Thoracic aorta (tissue), 2 donors: ENCODE measurements at regions not wholly inside any gene's neighbourhood (a gene's known extent, or its start where the extent isn't known, plus 50 kb on each side); places are given as distances from the start of the nearest gene placed in this dataset.

Source experiments
- ATAC-seq: fragments of 150-250 bp; one replicate; pipeline ENCODE4 v1.8.0; 2017; ENCODE audit warnings: low read depth; ENCODE audit not compliant: insufficient number of reproducible peaks, low FRiP score
- DNase-seq: peaks from one replicate; pipeline ENCODE4 v3.0.0-alpha.2; 2020; ENCODE audit warnings: low spot score
- H3K27ac ChIP-seq, 2 donors: fragments of 200-600 bp; sonication (generic); 1 replicate in 1 of 2; 2 replicates in 1 of 2; pipeline ENCODE4 v1.5.1; 2016; ENCODE audit warnings: mild to moderate bottlenecking in 2 of 2, moderate library complexity in 2 of 2
- H3K27me3 ChIP-seq: fragments of 200-600 bp; sonication (generic); replicated peaks from 2 replicates; pipeline ENCODE4 v1.6.0; 2016; ENCODE audit warnings: mild to moderate bottlenecking; ENCODE audit not compliant: insufficient read depth
- H3K36me3 ChIP-seq: fragments of 200-600 bp; sonication (generic); one replicate; pipeline ENCODE4 v1.5.1; 2016
- H3K4me1 ChIP-seq, 2 donors: fragments of 200-600 bp; sonication (generic); 1 replicate in 1 of 2; 2 replicates in 1 of 2; pipeline versions ENCODE4 v1.5.1 to v1.6.0; 2016; ENCODE audit warnings: low read depth in 2 of 2, mild to moderate bottlenecking in 1 of 2; ENCODE audit not compliant: control insufficient read depth in 1 of 2
- H3K4me3 ChIP-seq: fragments of 200-600 bp; sonication (generic); 2 replicates; pipeline ENCODE4 v1.5.1; 2016; ENCODE audit warnings: mild to moderate bottlenecking
- H3K9me3 ChIP-seq: fragments of 200-600 bp; sonication (generic); 2 replicates; pipeline ENCODE4 v1.5.1; 2016
- CTCF ChIP-seq: fragments of 200-600 bp; sonication (generic); IDR thresholded peaks from one replicate; pipeline ENCODE4 v1.5.1; 2019; ENCODE audit warnings: antibody characterized with exemption

- ATAC-seq (no peak), DNase-seq (no peak)
- no peaks in the 10 kb centered on the region for H3K9me3 ChIP-seq
- no peak overlapping the region for H3K27ac ChIP-seq
- H3K4me1 ChIP-seq = no peaks in the 10 kb centered on the region
- H3K36me3 ChIP-seq = no peaks in the 10 kb centered on the region
- H3K27me3 ChIP-seq = no peaks in the 10 kb centered on the region
- TF ChIP-seq CTCF = no peak
- H3K4me3 ChIP-seq = no peak overlapping the region
Observed at GRCh38 chr17:74148901-74149596, 54.4 kb upstream of the RPL38 start.

GRCh38 chr17:74149597-74150427 lies 53.7 kb upstream of the RPL38 start:
- ATAC-seq (no peak), DNase-seq (no peak)
- H3K4me1 ChIP-seq = no peaks in the 10 kb centered on the region
- no peaks in the 10 kb centered on the region for H3K27me3 ChIP-seq
- no peak overlapping the region for H3K4me3 ChIP-seq
- no peaks in the 10 kb centered on the region for H3K9me3 ChIP-seq
- no peak for TF ChIP-seq CTCF
- no peak overlapping the region for H3K27ac ChIP-seq
- H3K36me3 ChIP-seq = no peaks in the 10 kb centered on the region

- H3K27ac ChIP-seq = no peak overlapping the region
- no peak overlapping the region for H3K4me3 ChIP-seq
- TF ChIP-seq CTCF = no peak
- no peak for DNase-seq
- H3K4me1 ChIP-seq = no peaks in the 10 kb centered on the region
- no peaks in the 10 kb centered on the region for H3K27me3 ChIP-seq
- no peaks in the 10 kb centered on the region for H3K36me3 ChIP-seq
- ATAC-seq = no peak
- no peaks in the 10 kb centered on the region for H3K9me3 ChIP-seq
Observed at GRCh38 chr17:74150428-74151025, 53.0 kb upstream of the RPL38 start.

- DNase-seq = no peak
- Histone ChIP-seq H3K4me1 (no peaks in the 10 kb centered on the region), H3K9me3 (no peaks in the 10 kb centered on the region), H3K36me3 (no peaks in the 10 kb centered on the region), H3K27ac (no peak overlapping the region), H3K4me3 (no peak overlapping the region), H3K27me3 (no peaks in the 10 kb centered on the region)
- no peak for TF ChIP-seq CTCF
- no peak for ATAC-seq
Observed at GRCh38 chr17:74151551-74152315, 51.7 kb upstream of the RPL38 start.
